RWPE1 (cell line): ENCODE measurements at regions not wholly inside any gene's neighbourhood (a gene's known extent, or its start where the extent isn't known, plus 50 kb on each side); places are given as distances from the start of the nearest gene placed in this dataset.

Experiments used
- CTCF ChIA-PET: fragments of 350-600 bp; sonication (Branson Sonifier 250); formaldehyde crosslinking; extraction: SDS; loops from one replicate; lab custom pipeline; 2021; lab: Yijun Ruan, JAX
- POLR2A ChIA-PET: fragments of 400-600 bp; formaldehyde crosslinking; extraction: SDS; loops from one replicate; lab custom pipeline; 2020; ENCODE audit warnings: antibody characterized with exemption; ENCODE audit not compliant: low non-redundant PET; lab: Yijun Ruan, JAX
- DNase-seq: peaks from one replicate; pipeline ENCODE4 v3.0.0; 2012; ENCODE audit warnings: low spot score
- H3K27ac ChIP-seq: fragments of 450-650 bp; 2 replicates; pipeline ENCODE4 v1.5.1; 2017
- TF ChIP-seq, protein P1 (sequence below): fragments of 450-650 bp; conservative IDR thresholded peaks from 2 replicates; pipeline ENCODE4 v1.5.1; 2017; ENCODE audit warnings: low read depth, mild to moderate bottlenecking

- POLR2A ChIA-PET, result no interaction called here
- no peak overlapping the region for H3K27ac ChIP-seq
- TF ChIP-seq, protein P1, sequence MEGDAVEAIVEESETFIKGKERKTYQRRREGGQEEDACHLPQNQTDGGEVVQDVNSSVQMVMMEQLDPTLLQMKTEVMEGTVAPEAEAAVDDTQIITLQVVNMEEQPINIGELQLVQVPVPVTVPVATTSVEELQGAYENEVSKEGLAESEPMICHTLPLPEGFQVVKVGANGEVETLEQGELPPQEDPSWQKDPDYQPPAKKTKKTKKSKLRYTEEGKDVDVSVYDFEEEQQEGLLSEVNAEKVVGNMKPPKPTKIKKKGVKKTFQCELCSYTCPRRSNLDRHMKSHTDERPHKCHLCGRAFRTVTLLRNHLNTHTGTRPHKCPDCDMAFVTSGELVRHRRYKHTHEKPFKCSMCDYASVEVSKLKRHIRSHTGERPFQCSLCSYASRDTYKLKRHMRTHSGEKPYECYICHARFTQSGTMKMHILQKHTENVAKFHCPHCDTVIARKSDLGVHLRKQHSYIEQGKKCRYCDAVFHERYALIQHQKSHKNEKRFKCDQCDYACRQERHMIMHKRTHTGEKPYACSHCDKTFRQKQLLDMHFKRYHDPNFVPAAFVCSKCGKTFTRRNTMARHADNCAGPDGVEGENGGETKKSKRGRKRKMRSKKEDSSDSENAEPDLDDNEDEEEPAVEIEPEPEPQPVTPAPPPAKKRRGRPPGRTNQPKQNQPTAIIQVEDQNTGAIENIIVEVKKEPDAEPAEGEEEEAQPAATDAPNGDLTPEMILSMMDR, result no peak
- CTCF ChIA-PET, result no interaction called here
- DNase-seq, result no peak
Observed at GRCh38 chr14:104420990-104421389, 158.6 kb upstream of the C14orf180 start.

GRCh38 chr14:104421401-104421821 is 158.2 kb upstream of the C14orf180 start:
- TF ChIP-seq, protein P1, result no peak
- ChIA-PET POLR2A (no interaction called here), CTCF (no interaction called here)
- no peak for DNase-seq
- no peak overlapping the region for H3K27ac ChIP-seq

DNA sequence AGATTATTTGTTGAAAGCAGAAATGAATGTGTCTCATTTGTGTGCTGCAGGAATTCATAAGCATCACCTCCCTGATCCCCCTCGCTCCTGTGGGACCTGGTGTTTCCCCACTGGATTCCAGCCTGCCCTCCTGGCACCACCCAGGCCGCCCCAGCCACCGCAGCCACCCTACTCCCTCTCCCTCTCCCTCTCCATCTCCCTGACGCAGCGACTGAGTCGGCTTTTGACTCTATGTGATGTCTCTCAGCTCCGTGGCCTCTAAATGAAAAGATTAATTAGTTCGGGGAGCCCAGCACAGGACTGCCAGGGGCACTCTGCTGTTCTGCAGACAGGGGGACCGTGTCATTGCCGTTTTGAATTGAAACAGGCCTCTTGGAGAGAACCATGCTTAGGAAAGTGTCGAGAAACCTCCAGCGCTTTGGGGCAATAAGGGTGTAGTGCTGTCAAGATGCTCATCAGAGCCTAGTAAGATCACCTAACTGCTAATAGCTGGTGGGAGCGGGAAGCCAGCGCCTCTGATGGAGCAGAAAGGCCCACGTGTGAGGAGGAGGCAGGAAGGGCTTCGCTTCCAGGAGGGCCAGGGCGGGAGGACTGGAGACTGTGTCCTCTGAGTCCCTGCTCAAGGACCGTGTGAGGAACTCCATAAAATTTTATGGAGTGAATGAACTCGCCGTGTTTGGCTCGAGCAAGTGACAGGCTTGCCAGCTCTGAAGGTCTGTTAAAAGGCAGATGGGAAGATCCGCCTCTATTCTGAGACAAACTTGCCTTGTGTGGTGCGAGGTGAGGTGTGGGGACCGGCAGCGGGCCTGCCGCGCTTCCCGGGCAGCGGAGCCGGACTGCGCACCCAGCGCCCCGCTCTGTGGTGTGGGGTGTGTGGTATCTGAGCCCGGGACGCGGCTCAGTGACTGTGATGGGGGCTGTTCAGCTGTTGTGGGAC is 157.4 kb upstream of the C14orf180 start:
- H3K27ac ChIP-seq, result no peak overlapping the region
- ChIA-PET POLR2A (no interaction called here), CTCF (no interaction called here)
- TF ChIP-seq, protein P1, result no peak
- no peak for DNase-seq

DNA sequence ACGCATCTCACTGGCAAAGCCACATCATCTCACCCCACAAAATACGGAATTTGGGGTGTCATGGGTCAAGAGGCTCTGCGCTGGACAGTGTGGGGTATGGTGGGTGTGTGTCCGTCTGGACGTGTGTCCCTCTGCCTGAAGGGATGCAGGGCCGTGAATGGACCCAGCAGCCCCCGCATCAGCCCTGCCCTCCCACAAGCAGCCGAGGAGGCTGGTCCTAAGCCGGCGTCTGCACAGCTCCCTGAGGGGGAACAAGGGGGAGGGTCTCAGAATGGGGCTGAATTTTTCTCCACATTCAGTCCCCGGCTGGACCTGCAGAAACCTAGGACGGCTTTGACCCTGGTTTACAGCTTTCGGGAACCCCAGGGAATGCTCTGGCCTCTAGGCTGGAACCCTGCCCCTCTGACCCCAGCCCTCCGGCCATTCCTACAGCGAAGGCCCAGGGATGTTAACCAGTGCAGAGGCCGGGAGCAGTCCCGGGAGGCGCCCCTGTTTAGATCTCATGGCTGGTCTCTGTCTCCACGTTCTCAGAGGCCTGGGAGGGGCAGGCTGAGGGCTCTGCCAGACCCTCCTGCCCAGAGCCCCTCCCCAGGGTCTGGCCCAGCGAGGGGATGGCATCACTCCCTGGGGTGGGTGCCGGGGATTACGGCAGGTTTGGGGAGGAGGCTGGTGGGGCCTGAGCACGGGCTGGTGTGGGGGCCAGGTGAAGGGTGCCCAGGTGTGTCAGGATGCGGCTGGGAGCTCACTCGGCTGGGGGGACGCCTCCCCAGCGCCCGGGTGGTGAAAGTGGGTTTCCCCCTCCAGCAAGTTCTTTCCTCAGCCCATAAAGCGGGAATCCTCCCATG is 156.5 kb upstream of the C14orf180 start:
- CTCF ChIA-PET, result interaction anchor here (0.7 kb wide), 1 partner anchor 330 kb away, joined by 4 read pairs; no protein-coding TSS in a partner anchor
- TF ChIP-seq, protein P1, result no peak
- DNase-seq, result no peak
- no peak overlapping the region for H3K27ac ChIP-seq
- POLR2A ChIA-PET, result no interaction called here

- TF ChIP-seq, protein P1, result no peak
- no peak overlapping the region for H3K27ac ChIP-seq
- ChIA-PET POLR2A (no interaction called here), CTCF (interaction anchor here (0.7 kb wide), 1 partner anchor 331 kb away, joined by 4 read pairs; no protein-coding TSS in a partner anchor)
- no peak for DNase-seq
Observed at GRCh38 chr14:104423701-104424405, 155.7 kb upstream of the C14orf180 start.
